GM18870 (cell line): ENCODE measurements at regions not wholly inside any gene's neighbourhood (a gene's known extent, or its start where the extent isn't known, plus 50 kb on each side); places are given as distances from the start of the nearest gene placed in this dataset.

Experiments
- ATAC-seq: cut with Tn5 transposase; IDR thresholded peaks from one replicate; pipeline ENCODE4 v1.9.1; 2021; ENCODE audit warnings: moderate library complexity; ENCODE audit not compliant: unreplicated experiment

DNA sequence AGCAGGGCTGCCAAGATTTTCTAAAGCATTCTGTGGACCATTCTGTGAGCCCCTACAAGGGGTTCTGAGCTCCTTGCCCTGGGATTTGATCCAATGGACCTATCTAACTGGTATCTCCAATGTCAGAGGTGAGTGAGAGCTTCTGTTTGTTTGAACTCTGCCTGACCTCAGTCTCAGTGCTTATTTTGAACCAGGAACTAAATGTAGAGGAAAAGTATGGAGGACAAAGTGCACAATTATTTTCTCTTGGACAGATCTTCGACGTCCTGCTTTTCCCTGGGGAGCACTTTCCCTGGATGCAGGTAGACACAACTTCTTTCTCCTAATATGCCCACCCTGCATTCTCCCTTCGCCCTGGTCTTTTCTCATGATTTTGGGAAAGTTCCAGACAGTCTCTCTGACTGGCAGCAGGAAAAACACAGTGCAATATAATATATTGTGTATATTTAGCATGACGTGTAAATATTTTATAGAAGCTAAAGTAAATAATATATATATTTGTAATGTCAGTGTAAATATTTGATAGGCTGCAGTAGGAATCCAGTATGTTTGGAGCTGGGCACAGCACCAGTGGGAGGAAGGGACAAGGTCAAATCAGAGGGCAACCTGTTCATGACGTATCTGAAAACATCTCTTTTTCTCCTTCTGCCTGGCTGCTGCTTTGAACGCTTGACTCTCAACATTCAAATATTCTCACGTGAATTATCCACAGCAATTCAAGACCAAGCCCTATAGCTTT is 184.0 kb upstream of the LYZL1 start:
- ATAC-seq: no peak

DNA sequence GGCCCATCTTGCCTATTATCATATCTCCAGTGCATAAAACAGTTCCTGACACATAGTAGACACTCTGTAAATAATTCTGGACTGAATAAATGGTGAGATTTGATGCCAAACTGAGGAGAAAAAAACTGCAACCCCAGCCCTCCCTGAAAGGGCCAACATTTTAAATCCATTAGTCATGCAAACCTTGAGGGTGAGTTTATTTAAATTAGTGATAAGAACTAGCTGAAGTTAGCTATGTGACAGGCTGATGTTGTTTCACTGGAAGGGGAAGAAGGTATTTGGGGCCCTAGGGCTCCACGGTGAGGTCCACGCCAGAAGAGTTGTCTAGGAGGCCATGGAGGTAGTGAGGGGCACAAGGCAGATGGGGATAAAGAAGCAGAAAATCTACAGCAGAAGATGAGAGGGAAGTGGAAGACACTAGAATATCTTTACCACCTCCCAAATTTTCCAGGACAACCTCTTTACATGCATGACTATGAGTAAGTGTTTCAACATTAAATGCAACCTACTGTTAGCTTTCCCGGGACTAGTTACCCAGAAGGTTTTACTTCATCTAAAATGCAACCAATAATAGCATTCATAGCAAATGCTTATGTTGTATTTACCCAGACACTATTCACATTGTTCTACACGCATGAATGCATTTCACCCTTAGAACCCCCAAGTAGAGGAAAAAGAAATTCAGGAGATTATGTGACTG is 183.2 kb upstream of the LYZL1 start:
- no peak for ATAC-seq

DNA sequence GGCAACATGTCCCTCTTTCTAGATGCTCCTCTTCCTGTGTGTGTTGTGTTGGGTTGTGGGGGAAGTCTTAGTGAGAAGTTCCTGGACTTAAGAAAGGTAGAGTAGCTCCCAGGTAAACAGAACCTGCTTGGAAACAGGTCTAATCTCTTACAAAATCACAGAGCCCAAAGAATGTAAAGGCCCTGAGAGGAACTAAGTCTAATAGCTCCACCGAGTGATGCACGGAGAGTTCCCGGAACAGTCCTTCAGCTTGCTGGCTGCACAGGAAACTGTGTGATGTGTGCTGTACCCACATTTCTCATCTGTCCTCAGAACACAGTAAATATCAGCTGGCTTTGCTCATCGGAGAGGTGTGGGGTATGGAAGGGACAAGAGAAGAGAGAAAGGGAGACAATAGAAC is 182.6 kb upstream of the LYZL1 start:
- ATAC-seq: no peak

DNA sequence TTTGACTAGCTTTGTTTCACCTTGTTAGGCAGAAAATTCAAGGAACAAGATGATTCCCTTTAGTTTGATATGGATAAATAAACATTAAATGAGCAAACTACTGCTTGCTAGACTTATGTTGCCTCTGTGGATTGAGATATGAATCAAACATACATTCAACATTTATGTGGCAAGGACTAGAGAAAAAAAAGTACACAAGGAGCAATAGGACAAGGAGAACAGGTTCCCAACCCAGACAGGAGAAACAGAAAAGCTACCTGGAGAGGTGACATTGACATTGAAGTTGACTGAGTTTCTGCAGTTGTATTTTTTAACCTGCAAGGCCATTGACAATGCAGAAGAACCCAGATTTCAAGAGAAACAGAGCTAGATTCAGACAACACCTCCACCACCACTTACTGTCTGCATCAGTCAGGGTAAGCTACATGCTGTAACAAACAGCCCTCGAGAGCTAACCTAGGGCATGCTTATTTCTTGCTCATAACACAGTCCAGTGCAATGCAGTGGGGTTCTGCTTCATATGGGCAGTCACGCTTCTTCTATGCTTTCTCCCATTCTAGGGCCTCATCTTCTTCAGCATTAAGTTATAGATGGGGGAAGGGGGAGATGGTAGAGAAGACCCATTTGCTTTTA is 180.9 kb upstream of the LYZL1 start:
- no peak for ATAC-seq

DNA sequence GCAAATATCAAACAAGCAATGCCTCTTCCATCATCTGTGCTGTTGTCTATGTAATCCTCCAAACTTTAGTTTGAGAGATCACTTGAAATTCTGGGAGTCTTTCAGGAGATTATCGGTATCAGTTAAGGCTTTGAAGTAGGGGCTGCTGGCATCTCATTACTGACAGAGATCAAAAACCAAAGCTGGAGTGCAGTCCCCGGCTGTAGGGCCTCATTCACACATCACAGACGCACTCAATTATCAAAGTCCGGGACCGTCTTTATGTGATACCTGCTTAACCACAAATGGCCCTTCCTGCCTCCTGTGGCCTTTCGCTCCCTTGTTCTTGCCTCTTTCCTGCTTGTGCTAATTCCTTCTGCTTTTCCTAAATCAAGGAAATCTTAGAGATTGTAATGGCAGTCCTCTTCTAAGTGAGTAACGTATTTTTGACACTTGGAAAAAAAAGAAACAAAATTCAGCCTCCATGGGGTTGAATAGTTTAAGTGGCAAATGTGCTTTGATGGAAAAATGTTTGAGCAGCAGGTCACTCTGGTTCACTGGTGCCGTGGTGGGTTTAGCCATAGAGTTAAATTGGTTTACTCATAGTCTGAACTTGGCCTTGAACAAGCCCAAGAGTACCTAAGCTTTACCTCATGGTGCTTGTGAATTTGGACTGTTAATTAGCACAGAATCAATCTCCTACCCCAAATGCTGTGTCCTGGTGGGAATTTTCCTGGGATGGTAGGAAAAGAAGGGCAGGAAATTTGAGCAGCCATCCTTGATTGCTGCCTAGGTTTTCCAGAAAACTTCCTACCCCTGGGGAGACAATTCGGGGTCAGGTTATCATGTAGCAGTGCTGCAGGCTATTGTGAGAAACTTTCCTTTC is 178.9 kb upstream of the LYZL1 start:
- no peak for ATAC-seq

DNA sequence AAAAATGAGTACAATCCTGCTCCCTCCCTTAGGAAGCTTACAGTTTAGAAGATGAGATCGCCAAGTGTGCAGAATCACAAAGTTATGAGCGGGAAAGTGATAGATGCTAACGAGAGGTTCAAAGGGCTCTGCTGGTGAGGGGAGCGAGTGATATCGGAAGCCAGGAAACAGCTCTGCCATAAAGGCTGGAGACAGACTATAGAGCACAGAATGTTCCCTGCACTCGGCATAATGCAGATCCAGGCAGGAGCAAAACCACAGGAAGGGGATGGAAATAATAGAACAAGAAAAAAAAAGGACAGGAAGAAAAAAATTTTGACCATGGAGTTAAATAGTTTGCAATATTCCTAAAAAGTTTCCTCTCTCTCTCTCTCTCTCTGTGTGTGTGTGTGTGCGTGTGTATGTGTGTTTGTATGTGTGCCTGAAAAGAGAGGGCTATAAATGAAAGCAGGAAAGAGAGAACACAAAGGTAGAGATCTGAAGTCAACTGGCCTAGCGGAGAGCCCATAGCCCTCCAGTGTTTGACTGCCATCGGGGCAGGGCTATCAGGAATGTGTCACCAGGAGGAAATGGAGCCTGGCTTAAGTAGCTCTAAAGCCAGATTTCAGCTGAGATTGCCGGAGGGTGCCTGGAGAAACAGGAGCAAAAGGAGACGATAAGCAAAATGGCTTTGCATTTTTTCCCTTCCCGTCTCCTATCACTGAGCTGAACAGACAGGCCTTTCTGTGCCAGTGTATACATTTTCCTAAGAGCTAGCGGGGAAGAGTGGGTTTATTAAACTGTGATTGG is 175.8 kb upstream of the LYZL1 start:
- ATAC-seq: no peak

DNA sequence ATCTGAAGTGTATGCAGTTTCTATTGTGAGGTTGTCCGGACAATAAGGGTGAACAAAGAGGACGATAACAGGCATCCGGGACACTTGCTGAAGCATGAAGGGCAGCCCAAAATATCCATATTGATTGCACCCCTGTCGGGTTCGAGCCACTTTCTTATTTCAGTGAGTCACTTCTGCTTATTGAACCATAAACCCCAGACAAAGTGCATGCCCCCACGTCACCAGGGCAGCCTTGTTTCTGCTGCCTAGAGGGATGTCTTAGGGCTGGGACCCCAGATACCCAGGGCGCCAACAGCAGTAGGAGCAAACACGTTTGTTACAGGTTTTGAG is 175.3 kb upstream of the LYZL1 start:
- ATAC-seq: no peak

DNA sequence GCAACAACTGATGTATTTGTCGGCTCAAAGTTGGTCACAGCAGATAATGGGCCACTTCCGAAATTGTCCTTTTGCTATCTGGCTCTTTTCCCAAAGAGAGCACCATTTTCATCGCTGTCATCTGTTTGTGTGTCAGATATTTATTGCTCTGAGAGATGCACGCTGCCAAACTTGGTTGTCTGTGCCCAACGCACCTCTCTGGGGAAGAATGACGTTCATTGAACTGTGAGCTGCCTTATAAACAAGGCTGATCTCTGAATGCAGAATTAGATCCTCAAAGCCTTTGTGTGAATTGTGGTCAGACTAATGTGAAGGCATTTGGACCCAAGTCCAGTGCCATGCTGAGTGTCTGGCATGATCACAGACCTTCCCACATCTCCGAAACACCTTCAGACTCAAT is 174.7 kb upstream of the LYZL1 start:
- ATAC-seq: no peak

DNA sequence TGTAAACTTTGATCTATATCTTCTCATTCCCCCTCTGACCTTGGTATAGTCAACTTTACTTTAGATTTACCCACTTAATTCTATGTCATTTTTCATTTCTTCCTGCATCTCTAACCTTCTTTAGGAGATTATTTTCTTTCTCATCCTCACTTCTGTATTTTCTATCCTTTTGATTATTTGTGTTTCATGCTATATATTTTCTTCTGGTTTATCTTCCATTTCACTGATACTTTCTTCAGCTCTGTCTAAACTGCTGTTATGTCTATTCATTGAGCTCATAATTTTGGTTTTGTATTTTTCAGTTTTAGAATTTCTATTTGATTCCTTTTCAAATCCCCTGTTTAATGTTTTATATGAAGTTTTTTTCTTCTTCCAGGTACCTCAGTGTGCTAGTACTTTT is 171.1 kb upstream of the LYZL1 start:
- no peak for ATAC-seq

DNA sequence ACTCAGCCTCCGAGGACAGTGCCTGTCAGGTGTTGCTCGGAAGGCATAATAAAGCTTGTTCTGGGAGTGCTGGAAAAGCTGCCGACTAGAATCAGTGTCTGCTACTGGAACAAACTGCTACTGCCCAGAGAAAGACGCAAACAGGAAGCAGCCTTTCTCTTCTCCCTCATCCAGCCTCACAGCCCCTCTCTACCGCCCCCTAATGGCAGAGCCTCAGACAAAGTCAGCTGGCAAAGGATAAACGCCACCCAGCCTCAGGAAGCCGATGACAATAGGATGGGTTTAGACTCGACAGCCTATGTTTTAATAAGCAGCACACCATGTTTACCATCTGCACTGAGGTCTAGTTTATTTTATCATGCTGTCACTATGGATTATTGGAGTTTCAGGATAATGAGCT is 169.5 kb upstream of the LYZL1 start:
- no peak for ATAC-seq

DNA sequence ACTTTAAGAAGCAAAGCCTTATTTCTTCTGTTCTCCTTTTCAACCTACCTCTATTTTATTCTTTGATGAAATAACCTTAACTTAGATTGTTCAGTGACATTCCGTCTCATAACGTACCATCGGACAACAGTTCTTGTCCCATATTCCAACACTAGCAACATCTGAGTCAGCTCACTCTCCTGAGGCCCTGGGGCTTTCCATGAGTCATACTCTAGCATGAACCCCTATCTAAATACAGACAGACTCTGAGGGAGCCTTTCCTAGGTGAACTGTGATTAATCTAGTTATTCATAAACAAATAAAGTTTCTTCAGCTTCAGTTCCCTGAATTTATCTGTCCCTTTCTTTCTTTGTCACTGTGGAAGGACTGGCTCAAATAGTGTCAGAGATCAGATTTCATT is 168.7 kb upstream of the LYZL1 start:
- no peak for ATAC-seq

DNA sequence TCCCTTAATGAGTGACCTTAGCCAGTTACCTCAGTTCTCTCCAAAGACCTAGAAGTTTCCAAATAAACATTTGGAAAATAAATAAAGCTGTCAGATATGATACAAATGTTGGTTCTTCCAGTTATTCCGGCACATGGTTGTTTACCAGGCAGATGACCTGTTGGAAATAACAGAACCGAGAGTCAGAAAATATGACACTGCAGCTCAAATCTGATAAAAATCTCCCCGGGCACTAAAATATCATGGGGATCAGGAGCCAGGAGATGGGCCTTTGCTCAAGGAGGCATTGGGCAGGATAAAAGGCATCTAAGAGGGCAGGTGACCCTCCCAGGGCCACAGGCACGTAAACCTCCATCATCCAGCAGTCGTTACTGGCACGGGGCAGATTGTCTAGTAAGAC is 164.0 kb upstream of the LYZL1 start:
- ATAC-seq: no peak

DNA sequence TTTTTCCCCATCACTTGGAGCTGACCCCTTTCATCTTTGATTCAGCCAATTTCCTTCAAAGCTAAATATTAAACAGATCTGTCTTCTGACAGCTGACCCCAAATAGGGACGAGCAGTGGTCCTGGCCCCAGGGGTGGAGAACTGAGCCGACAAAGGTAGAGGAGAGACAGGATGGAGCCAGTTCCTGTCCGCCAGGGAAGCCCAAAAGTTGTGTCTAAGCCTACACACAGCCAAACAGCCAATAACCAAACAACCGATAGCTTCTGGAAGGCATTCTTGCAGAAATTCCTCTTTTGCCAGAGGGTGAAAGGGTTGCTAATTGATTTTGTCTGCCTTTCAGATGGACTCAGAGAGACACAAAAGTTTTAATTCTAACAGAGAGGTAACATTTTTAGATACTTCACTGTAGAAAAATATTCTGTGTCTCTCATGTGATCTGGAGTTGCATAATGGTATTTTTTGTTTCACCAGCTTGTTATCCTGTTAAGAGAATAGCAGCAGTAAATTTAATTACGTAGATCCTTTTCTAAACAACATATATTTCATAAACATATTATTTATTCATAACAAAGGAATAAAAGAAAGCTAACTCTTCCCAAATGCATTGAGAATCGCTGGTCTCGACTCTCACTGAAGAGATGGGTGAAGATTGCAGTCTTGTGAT is 161.7 kb upstream of the LYZL1 start:
- no peak for ATAC-seq

DNA sequence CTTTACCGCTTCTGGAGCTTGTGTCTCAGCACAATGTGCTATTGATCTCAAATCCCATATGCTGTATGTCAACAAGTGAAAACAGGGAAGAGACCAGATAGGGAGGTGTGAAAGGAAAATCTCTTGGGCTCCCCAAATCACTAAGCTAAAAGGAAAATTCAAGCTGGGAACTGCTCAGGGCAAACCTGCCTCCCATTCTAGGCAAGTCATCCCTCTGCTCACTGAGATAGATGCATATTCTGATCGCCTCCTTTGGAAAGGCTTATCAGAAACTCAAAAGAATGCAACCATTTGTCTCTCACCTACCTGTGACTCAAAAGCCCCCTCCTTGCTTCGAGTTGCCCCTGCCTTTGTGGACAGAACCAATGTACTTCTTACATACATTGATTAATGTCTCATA is 161.1 kb upstream of the LYZL1 start:
- no peak for ATAC-seq

DNA sequence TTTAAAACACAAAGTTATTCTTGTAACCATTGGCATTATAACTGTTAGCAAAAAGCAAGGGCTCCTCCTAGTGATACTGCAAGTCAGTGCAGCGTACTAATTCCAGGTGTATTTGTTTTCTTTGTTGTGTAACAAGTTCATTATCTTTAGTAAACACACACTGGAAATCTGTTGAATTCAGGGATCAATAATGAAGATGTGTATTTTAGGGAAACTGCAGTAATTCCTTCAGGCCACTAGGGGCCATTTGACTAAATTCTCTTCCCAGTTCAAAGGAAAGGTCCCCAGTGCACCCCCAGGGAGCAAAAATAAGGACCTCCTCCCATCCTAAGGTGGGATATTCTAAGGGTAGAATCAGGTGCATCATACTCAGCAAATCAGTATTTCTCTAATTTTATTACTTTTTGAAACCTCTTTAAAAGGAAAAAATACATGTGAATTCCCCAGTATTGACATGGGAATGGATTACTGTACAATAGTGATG is 158.6 kb upstream of the LYZL1 start:
- ATAC-seq: no peak

DNA sequence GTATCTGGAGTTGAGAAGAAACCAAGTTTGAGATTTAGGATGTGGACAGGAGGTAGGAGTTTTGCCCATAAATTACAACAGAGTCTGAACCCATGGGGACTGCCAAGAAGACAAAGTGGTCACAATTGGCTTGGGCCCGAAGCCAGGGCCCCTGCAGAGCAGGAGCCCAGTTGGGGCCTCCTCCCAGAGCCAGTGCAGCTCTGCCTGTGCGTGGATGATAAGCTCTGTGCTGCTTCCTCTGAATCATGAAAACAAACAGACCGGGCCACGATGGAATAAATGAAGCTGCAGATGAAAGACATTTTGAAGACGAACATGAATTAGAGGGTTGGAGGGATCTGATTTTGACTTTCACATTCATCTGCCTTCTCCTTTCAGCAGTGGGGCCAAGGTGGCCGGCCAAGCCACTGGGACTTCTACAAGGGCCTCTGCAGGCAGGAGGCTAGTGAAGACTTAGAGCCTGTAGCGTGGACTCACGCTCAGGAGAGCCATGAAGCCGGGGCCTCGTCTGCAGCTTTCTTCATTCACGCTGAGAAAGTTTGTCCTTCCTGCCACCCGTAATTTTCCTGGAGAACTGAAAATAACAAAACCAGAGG is 156.8 kb upstream of the LYZL1 start:
- no peak for ATAC-seq

DNA sequence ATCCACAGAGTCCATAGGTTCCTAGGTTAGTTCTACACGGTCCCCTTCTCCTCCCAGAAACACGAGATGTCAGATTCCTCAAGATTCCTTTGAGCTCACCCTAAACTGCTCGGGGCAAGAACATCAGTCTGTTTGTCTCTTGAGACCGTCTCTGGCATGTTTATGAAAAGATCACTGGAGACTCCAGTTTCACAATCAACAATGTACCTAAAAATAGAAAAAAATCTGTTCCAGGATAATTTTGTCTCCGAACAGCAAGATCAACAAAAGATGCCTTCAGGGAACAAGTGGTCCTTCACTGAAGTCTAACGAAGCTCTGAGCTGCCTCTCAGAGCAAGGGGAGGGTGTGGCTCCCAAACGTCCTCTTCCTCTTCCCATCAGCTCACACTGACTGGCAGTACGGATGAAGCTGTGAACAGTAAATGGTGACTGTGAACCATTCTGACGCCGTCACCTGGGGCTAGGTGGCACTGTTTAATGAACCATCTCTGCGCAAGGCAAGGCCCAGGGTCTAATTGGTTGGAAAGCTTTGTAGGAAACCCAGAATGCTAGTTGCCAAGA is 156.2 kb upstream of the LYZL1 start:
- ATAC-seq: no peak

DNA sequence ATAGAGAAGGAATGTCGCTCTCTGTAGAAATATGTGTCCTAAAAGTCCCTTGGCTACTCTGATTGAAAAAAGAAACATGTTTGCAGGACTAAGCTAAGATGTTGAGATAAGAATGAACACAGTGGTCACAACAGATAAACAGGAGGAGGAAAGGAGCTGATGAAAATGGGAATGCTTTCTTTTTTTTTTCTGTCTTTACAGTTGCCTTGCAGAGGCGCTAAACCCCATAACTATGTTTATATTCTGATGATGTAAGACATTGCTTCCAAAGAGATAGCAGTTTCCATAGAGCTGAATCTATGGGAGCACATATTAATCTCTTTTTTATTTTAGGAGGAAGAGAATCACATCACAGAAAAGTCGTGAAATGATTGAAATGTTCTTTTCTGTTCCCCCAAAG is 153.5 kb upstream of the LYZL1 start:
- no peak for ATAC-seq

DNA sequence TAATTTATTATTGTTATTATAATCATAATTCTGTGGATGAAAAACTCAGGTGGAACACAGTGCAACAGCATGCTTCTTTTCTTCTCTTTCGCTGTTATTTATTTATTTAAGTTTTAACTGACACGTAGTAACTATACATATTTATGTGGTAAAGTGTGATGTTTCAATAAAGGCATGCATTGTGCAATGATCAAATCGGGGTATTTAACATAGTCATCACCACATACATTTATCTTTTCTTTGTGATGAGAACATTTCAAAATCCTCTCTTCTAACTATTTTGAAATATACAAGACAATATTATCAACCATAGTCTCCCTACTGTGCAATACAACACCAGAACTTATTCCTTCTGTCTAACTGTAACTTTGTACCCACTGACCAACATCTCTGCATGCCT is 152.5 kb upstream of the LYZL1 start:
- ATAC-seq: no peak
